ENCODE measurements at regions not wholly inside any gene's neighbourhood (a gene's known extent, or its start where the extent isn't known, plus 50 kb on each side); places are given as distances from the start of the nearest gene placed in this dataset.
"Not testable (repeated sequence)": the region's sequence is repeated elsewhere in the genome, so short reads cannot be mapped to it uniquely, and the experiment has no call there.

DNA sequence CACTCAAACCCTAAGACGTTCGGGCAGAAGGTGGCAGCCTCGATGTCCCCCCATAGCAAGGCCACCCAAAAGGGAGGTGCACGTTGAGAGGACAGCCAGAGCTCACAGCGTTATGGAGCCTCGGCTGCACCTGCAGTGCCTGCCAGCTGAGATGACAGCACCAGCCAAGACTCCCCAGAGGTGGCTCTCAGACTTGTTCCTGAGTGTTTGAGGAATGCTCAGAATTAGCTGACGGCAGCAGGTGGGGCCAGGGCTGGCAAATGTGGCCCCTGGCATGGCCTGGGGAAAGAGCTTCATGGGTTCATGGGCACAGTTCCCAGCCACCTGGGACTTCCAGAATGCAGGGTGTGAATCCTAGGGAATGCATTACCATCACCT is 177.8 kb downstream of the KLF13 start:
- H3K27me3 ChIP-seq (replicated peaks in 1 of 4; ENCODE audit: control extremely low read depth in 1 of 4, control insufficient read depth in 3 of 4, insufficient read depth in 4 of 4, low read length in 3 of 4), result no peaks in the 10 kb centered on the region
- no peaks in the 10 kb centered on the region for H3K4me1 ChIP-seq (ENCODE audit: control insufficient read depth in 2 of 2, insufficient read depth in 2 of 2, low read length in 2 of 2)
- ChIA-PET POLR2A (no interaction called here), CTCF (interaction anchor here (1.2 kb wide), 1 partner anchor 290 kb away, joined by 4 read pairs; no protein-coding TSS in a partner anchor)
- no peak overlapping the region for H3K4me3 ChIP-seq (ENCODE audit: control extremely low read depth in 1 of 5, extremely low read depth in 1 of 5, insufficient read depth in 1 of 5, low read depth in 2 of 5, low read length in 4 of 5)
- WGBS (ENCODE audit: insufficient coverage), result 89% methylated on average over 7 of the region's 7 CpGs
- no peak for DNase-seq
- no peak overlapping the region for H2AFZ ChIP-seq (ENCODE audit: insufficient read depth, low read depth, low read length, poor library complexity, severe bottlenecking)
- no peaks in the 10 kb centered on the region for H3K9me3 Mint-ChIP-seq (ENCODE audit: insufficient read depth)
- no peak overlapping the region for H3K9ac ChIP-seq (ENCODE audit: low read length)
- H4K20me1 ChIP-seq (ENCODE audit: control insufficient read depth, insufficient read depth, low read length, poor library complexity, severe bottlenecking), result no peaks in the 10 kb centered on the region
- intact Hi-C loops (cut with micrococcal nuclease), result no loop called here
- H3K4me2 ChIP-seq (replicated peaks; ENCODE audit: low read depth, low read length, poor library complexity, severe bottlenecking), result no peak overlapping the region
- H3K9me3 ChIP-seq (ENCODE audit: control extremely low read depth in 1 of 3, control insufficient read depth in 2 of 3, insufficient read depth in 1 of 3, low read length in 2 of 3), result peaks cover 0 to 7% (median 0%) of the 10 kb centered on the region in 3 donors
- H3K4me3 Mint-ChIP-seq, result no peak overlapping the region
- TF ChIP-seq, protein P1, sequence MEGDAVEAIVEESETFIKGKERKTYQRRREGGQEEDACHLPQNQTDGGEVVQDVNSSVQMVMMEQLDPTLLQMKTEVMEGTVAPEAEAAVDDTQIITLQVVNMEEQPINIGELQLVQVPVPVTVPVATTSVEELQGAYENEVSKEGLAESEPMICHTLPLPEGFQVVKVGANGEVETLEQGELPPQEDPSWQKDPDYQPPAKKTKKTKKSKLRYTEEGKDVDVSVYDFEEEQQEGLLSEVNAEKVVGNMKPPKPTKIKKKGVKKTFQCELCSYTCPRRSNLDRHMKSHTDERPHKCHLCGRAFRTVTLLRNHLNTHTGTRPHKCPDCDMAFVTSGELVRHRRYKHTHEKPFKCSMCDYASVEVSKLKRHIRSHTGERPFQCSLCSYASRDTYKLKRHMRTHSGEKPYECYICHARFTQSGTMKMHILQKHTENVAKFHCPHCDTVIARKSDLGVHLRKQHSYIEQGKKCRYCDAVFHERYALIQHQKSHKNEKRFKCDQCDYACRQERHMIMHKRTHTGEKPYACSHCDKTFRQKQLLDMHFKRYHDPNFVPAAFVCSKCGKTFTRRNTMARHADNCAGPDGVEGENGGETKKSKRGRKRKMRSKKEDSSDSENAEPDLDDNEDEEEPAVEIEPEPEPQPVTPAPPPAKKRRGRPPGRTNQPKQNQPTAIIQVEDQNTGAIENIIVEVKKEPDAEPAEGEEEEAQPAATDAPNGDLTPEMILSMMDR (IDR thresholded peaks at IDR 0.05), result no peak
- TF ChIP-seq EZH2 (IDR thresholded peaks at IDR 0.05; ENCODE audit: borderline replicate concordance, insufficient read depth, low read depth, low read length, poor library complexity, severe bottlenecking), result no peak
- H3K27me3 Mint-ChIP-seq, result no peaks in the 10 kb centered on the region
- H3K36me3 ChIP-seq (replicated peaks in 1 of 2; ENCODE audit: control extremely low read depth in 1 of 2, control insufficient read depth in 1 of 2, extremely low read depth in 1 of 2, insufficient read depth in 2 of 2, low read length in 1 of 2), result no peaks in the 10 kb centered on the region
- ATAC-seq (ENCODE audit: low read depth), result no peak
- no peak overlapping the region for H3K27ac Mint-ChIP-seq
- H3K4me1 Mint-ChIP-seq, result no peaks in the 10 kb centered on the region
- no peaks in the 10 kb centered on the region for H3K79me2 ChIP-seq (ENCODE audit: control insufficient read depth, insufficient read depth, low read length)
- H3K27ac ChIP-seq (ENCODE audit: low read length in 2 of 2), result no peak overlapping the region

DNA sequence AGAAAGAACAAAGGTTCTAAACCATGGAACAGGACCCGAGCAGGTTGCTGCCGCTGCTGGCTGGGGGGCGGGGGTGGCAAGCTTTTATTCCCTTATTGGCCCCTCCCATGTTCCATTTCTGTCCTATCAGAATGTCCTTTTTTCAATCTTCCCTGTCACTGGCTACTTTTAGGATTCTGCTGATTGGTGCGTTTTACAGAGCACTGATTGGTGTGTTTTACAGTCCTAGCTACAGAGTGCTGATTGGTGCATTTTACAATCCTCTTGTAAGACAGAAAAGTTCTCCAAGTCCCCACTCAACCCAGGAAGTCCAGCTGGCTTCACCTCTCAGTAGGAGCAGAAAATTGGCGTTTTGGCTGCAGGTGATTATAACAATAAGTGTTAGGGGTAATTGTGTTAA is 180.9 kb downstream of the KLF13 start:
- H3K4me1 ChIP-seq (ENCODE audit: control insufficient read depth in 2 of 2, insufficient read depth in 2 of 2, low read length in 2 of 2); H3K27ac ChIP-seq (ENCODE audit: low read length in 2 of 2); DNase-seq; H3K79me2 ChIP-seq (ENCODE audit: control insufficient read depth, insufficient read depth, low read length); H3K4me3 ChIP-seq (ENCODE audit: control extremely low read depth in 1 of 5, extremely low read depth in 1 of 5, insufficient read depth in 1 of 5, low read depth in 2 of 5, low read length in 4 of 5); H3K4me3 Mint-ChIP-seq; H3K9me3 Mint-ChIP-seq (ENCODE audit: insufficient read depth); CTCF ChIA-PET; intact Hi-C loops (cut with micrococcal nuclease); ATAC-seq (ENCODE audit: low read depth); H3K36me3 ChIP-seq (replicated peaks in 1 of 2; ENCODE audit: control extremely low read depth in 1 of 2, control insufficient read depth in 1 of 2, extremely low read depth in 1 of 2, insufficient read depth in 2 of 2, low read length in 1 of 2); H2AFZ ChIP-seq (ENCODE audit: insufficient read depth, low read depth, low read length, poor library complexity, severe bottlenecking); H3K4me1 Mint-ChIP-seq; H3K27me3 Mint-ChIP-seq; POLR2A ChIA-PET; H4K20me1 ChIP-seq (ENCODE audit: control insufficient read depth, insufficient read depth, low read length, poor library complexity, severe bottlenecking); H3K9ac ChIP-seq (ENCODE audit: low read length); H3K27me3 ChIP-seq (replicated peaks in 1 of 4; ENCODE audit: control extremely low read depth in 1 of 4, control insufficient read depth in 3 of 4, insufficient read depth in 4 of 4, low read length in 3 of 4); H3K4me2 ChIP-seq (replicated peaks; ENCODE audit: low read depth, low read length, poor library complexity, severe bottlenecking); H3K27ac Mint-ChIP-seq: not testable (repeated sequence)
- peaks cover 0 to 11% (median 0%) of the 10 kb centered on the region in 3 donors for H3K9me3 ChIP-seq (ENCODE audit: control extremely low read depth in 1 of 3, control insufficient read depth in 2 of 3, insufficient read depth in 1 of 3, low read length in 2 of 3)
- WGBS (ENCODE audit: insufficient coverage), result 80% methylated on average over 2 of the region's 5 CpGs

All from B cell (primary cell).